ENCODE measurements at regions not wholly inside any gene's neighbourhood (a gene's known extent, or its start where the extent isn't known, plus 50 kb on each side); places are given as distances from the start of the nearest gene placed in this dataset.

DNA sequence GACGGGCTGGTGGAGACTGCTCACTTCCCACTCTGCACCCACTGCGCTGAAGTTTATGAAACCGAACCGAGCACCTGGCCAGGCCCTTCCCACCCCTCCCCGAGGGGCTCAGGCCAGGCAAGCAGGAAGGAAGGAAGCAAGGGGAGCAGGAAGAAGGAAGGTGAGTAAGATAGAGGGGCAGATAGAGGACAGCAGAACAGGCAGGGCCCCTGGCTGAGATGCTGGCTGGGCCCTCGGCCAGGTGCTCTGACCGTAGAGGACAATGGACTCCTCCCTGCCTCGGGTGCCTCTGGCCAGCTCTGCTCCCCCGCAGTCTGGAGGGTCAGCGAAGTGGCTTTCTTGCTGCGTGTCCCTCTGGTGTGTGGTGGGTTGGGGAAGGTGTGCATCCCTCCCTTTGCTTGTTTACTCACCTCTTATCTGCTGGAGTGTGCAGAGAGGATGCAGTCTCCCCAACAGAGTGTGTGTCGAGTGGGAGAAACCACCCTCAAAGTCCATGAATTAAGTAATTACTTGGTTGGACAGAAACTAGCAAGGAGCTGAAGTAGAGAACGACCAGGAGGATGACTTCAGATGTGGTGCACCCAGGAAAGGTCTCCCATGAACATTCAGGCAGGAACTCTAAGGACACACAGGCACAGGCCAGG lies 82.8 kb upstream of the PPP2R2D start:
- Histone ChIP-seq H3K4me3 (ENCODE audit: low read depth, low read length) (no peak overlapping the region), H3K36me3 (no peaks in the 10 kb centered on the region), H3K9me3 (no peaks in the 10 kb centered on the region), H3K4me1 (no peaks in the 10 kb centered on the region), H3K27me3 (no peaks in the 10 kb centered on the region)
- DNase-seq = no peak
- TF ChIP-seq, protein P1, sequence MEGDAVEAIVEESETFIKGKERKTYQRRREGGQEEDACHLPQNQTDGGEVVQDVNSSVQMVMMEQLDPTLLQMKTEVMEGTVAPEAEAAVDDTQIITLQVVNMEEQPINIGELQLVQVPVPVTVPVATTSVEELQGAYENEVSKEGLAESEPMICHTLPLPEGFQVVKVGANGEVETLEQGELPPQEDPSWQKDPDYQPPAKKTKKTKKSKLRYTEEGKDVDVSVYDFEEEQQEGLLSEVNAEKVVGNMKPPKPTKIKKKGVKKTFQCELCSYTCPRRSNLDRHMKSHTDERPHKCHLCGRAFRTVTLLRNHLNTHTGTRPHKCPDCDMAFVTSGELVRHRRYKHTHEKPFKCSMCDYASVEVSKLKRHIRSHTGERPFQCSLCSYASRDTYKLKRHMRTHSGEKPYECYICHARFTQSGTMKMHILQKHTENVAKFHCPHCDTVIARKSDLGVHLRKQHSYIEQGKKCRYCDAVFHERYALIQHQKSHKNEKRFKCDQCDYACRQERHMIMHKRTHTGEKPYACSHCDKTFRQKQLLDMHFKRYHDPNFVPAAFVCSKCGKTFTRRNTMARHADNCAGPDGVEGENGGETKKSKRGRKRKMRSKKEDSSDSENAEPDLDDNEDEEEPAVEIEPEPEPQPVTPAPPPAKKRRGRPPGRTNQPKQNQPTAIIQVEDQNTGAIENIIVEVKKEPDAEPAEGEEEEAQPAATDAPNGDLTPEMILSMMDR (IDR thresholded peaks at IDR 0.05; ENCODE audit: low read depth, low read length) = no peak

DNA sequence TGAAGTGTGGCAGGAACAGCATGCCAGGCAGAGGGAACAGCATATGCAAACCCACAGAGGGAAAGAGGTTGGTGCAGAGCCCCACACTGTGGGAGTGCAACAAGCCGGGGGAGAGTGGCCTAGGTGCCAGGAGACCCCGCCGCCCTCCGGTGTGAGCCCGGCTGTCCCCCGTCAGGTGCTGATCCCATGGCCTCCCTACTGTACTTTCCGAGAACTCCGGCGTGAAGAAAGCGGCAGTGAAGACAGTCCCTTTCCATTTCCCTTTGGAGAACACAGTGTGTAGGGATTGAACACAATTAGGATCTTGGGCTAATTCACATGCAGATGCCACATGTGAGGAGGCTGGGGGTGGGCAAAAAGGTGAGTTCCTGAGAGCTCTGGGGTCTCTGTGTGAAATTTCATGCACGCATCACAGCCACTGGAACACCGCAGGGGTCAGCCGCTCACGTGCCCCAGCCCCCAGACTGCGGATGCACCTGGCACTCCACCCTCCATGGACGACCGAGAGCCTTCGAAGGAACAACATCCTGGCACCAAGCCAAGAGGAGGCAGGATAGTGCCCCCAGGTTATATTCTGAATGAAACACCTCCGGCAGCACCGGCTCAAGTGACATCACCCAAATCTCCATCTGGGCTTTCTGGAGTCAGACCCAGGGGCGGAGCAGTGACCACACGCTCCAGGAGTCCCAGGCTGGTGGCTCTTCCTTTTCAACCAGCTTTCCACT lies 82.1 kb upstream of the PPP2R2D start:
- Histone ChIP-seq H3K4me3 (ENCODE audit: low read depth, low read length) (no peak overlapping the region), H3K9me3 (no peaks in the 10 kb centered on the region), H3K27me3 (no peaks in the 10 kb centered on the region), H3K36me3 (no peaks in the 10 kb centered on the region), H3K4me1 (no peaks in the 10 kb centered on the region)
- TF ChIP-seq, protein P1 (IDR thresholded peaks at IDR 0.05; ENCODE audit: low read depth, low read length) = no peak
- no peak for DNase-seq

DNA sequence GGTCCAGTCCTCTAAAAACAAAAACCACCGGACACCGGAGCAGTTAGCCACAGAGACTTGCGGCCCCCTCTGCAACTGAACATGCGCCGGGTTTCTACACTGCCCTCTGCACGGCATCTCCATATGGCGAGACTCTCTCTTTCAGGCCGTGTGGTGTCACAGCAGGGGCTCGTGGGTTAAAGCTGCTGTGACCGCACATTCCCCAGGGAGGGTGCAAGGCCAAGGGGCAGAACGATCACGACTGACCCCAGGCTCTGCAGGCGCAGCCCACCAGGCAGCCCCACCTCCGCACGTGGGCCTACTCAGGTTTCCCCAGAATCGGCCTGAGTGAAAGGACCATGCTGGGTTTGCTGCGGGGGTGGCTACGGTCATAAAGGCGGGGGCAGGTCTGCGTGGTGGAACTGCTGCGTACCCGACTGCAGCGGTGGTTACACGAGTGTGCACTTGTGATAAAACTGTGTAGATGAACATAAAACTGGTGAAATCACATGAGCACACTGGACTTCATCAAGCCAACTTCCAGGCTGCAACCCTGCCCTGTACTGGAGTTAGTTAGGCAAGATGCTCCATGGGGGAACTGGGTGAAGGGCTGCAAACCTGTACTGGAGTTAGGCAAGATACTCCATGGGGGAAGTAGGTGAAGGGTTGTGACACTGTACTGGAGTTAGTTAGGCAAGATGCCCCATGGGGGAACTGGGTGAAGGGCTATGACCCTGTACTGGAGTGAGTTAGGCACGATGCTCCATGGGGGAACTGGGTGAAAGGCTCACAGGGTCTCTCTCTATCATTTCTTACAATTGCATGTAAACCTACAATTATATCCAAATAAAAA lies 81.4 kb upstream of the PPP2R2D start:
- TF ChIP-seq, protein P1 (IDR thresholded peaks at IDR 0.05; ENCODE audit: low read depth, low read length) = no peak
- Histone ChIP-seq H3K27me3 (no peaks in the 10 kb centered on the region), H3K4me3 (ENCODE audit: low read depth, low read length) (no peak overlapping the region), H3K9me3 (no peaks in the 10 kb centered on the region), H3K4me1 (no peaks in the 10 kb centered on the region), H3K36me3 (no peaks in the 10 kb centered on the region)
- DNase-seq = no peak

DNA sequence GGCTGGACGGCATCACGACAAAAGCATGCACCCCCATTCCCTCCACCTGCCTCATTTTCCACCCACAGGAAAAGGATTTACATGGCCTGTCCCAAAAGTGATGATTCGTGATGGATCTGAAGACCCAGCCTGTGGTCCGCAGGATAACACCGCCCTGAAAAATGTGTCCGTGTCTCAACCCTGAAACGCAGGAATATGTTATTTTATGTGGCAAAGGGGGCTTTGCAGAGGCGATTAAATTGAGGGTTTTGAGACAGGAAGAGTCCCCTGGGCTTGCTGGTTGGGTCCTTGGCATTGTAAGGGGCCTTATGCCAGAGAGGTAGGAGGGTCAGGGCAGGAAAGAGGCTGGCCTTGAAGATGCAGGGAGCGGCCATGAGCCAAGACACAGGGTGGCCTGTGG lies 80.2 kb upstream of the PPP2R2D start:
- H3K4me1 ChIP-seq = no peaks in the 10 kb centered on the region
- no peaks in the 10 kb centered on the region for H3K9me3 ChIP-seq

DNA sequence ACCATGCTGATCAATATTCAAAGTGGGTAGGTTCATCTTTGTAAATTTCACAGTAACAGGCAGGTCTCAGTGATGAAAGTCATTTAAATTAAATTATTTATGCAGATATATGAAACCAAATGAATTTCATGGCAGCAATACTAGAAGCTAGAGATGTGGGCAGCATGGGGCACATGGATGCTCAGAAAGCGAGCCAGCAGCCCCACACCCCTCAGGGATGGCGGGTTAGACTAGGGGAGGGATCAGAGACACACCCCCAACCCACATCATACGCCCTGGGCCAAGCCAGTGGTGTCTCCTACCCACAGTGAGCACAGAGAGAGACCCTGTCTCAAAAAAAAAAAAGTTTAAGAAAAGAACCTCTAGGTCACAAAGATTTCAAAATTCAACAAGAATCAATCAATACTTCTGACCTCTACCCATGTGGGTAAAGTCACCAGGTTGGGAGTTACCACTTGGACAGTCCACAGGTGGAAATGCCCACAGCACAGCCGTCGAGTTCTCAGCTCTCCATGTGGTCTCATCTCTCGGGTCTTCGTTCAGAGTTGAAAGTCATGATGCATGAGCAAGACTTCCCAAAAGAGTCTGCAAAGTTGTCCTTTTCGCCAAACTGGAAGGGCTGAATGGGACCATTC lies 79.3 kb upstream of the PPP2R2D start:
- Histone ChIP-seq H3K27me3 (no peaks in the 10 kb centered on the region), H3K9me3 (no peaks in the 10 kb centered on the region), H3K4me3 (ENCODE audit: low read depth, low read length) (no peak overlapping the region), H3K36me3 (no peaks in the 10 kb centered on the region), H3K4me1 (no peaks in the 10 kb centered on the region)
- TF ChIP-seq, protein P1 (IDR thresholded peaks at IDR 0.05; ENCODE audit: low read depth, low read length) = no peak
- no peak for DNase-seq

More for the DNA sequence above, 80.2 kb upstream of the PPP2R2D start:
- Histone ChIP-seq H3K4me3 (ENCODE audit: low read depth, low read length) (no peak overlapping the region), H3K27me3 (no peaks in the 10 kb centered on the region), H3K36me3 (no peaks in the 10 kb centered on the region)
- TF ChIP-seq, protein P1 (IDR thresholded peaks at IDR 0.05; ENCODE audit: low read depth, low read length) = no peak
- no peak for DNase-seq

Measured in BE2C (cell line).